Head of caudate nucleus (tissue), 42 donors: ENCODE measurements at regions not wholly inside any gene's neighbourhood (a gene's known extent, or its start where the extent isn't known, plus 50 kb on each side); places are given as distances from the start of the nearest gene placed in this dataset.
A peak's percentile ranks its signal among the peaks of the same experiment; 100 is the strongest.
"Not testable (repeated sequence)": the region's sequence is repeated elsewhere in the genome, so short reads cannot be mapped to it uniquely, and the experiment has no call there.

Experiments used
- DNase-seq, 42 donors: peaks; one replicate each; pipeline versions ENCODE4 v3.0.0 to v3.0.0-alpha.2; 2020 to 2021; ENCODE audit warnings: mixed read lengths in 7 of 42
- intact Hi-C: fragments of 100-400 bp; cut with DNase I; formaldehyde crosslinking; loops from one replicate; pipeline ENCODE4 v1.15.0; 2022

GRCh38 chr2:236344446-236344845 is 80.2 kb upstream of the ASB18 start:
- DNase-seq = peak in 1 of 42 donors; percentile 8
- intact Hi-C loops = loop anchor here (10.0 kb wide), 1 partner anchor 230 kb away; no protein-coding TSS in a partner anchor

- peak in 6 of 42 donors; percentile 1 to 51 (median 42) for DNase-seq
- intact Hi-C loops = loop anchor here (10.0 kb wide), 1 partner anchor 230 kb away; no protein-coding TSS in a partner anchor
Measured at GRCh38 chr2:236345081-236345714, 81.0 kb upstream of the ASB18 start.

- intact Hi-C loops = loop anchor here (10.0 kb wide), 1 partner anchor 228 kb away; no protein-coding TSS in a partner anchor
- peak in 2 of 42 donors; percentile 22 to 32 for DNase-seq
Measured at GRCh38 chr2:236346366-236346765, 82.2 kb upstream of the ASB18 start.

- intact Hi-C loops = loop anchor here (10.0 kb wide), 1 partner anchor 227 kb away; no protein-coding TSS in a partner anchor
Measured at GRCh38 chr2:236348279-236348678, 84.1 kb upstream of the ASB18 start.

GRCh38 chr2:236348976-236349375 is 84.8 kb upstream of the ASB18 start:
- DNase-seq = peak in 2 of 42 donors; percentile 27 to 29
- intact Hi-C loops = loop anchor here (10.0 kb wide), 1 partner anchor 226 kb away; no protein-coding TSS in a partner anchor

More at GRCh38 chr2:236348279-236348678, 84.1 kb upstream of the ASB18 start:
- peak in 1 of 42 donors; percentile 16 for DNase-seq

GRCh38 chr2:236350426-236350825 is 86.2 kb upstream of the ASB18 start:
- DNase-seq = peak in 2 of 42 donors; percentile 22 to 26
- intact Hi-C loops = loop anchor here (5.0 kb wide), 1 partner anchor 712 kb away; no protein-coding TSS in a partner anchor

- intact Hi-C loops = loop anchor here (5.0 kb wide), 1 partner anchor 710 kb away; no protein-coding TSS in a partner anchor
- DNase-seq = peak in 1 of 42 donors; percentile 33
Measured at GRCh38 chr2:236351966-236352525, 87.8 kb upstream of the ASB18 start.

GRCh38 chr2:236352761-236353593 is 88.8 kb upstream of the ASB18 start:
- DNase-seq = peak in 7 of 42 donors; percentile 15 to 71 (median 42)

GRCh38 chr2:236353594-236353942 is 89.4 kb upstream of the ASB18 start:
- peak in 3 of 42 donors; percentile 29 to 38 (median 37) for DNase-seq
- intact Hi-C loops = loop anchor here (5.0 kb wide), 1 partner anchor 709 kb away; no protein-coding TSS in a partner anchor

More at GRCh38 chr2:236352761-236353593, 88.8 kb upstream of the ASB18 start:
- intact Hi-C loops = loop anchor here (5.0 kb wide), 1 partner anchor 709 kb away; no protein-coding TSS in a partner anchor

GRCh38 chr2:236354056-236354940 is 90.1 kb upstream of the ASB18 start:
- intact Hi-C loops = loop anchor here (5.0 kb wide), 1 partner anchor 708 kb away; no protein-coding TSS in a partner anchor
- peak in 2 of 42 donors; percentile 25 to 33 for DNase-seq

- peak in 2 of 42 donors; percentile 13 to 18 for DNase-seq
- intact Hi-C loops = loop anchor here (5.0 kb wide), 1 partner anchor 707 kb away; no protein-coding TSS in a partner anchor
Measured at GRCh38 chr2:236354973-236355595, 90.9 kb upstream of the ASB18 start.

- peak in 1 of 42 donors; percentile 21 for DNase-seq
- intact Hi-C loops = no loop called here
Measured at GRCh38 chr2:236355911-236356310, 91.7 kb upstream of the ASB18 start.

GRCh38 chr2:236356321-236356720 is 92.1 kb upstream of the ASB18 start:
- intact Hi-C loops, DNase-seq: not testable (repeated sequence)

GRCh38 chr2:236358482-236358881 is 94.3 kb upstream of the ASB18 start:
- intact Hi-C loops = not testable (repeated sequence)
- peak in 2 of 42 donors; percentile 3 to 14 for DNase-seq

- peak in 2 of 42 donors; percentile 11 to 22 for DNase-seq
- intact Hi-C loops = no loop called here
Measured at GRCh38 chr2:236359426-236360045, 95.3 kb upstream of the ASB18 start.

- intact Hi-C loops = no loop called here
- DNase-seq = peak in 3 of 42 donors; percentile 16 to 34 (median 30)
Measured at GRCh38 chr2:236360496-236360895, 96.3 kb upstream of the ASB18 start.

- intact Hi-C loops = no loop called here
- peak in 2 of 42 donors; percentile 0 to 27 for DNase-seq
Measured at GRCh38 chr2:236363711-236364277, 99.6 kb upstream of the ASB18 start.
